ENCODE measurements at regions not wholly inside any gene's neighbourhood (a gene's known extent, or its start where the extent isn't known, plus 50 kb on each side); places are given as distances from the start of the nearest gene placed in this dataset.

- Histone ChIP-seq H3K79me2 (ENCODE audit: low read length) (no peaks in the 10 kb centered on the region), H3K9ac (ENCODE audit: low read length) (no peak overlapping the region), H3K9me3 (ENCODE audit: insufficient read depth, low read length) (no peaks in the 10 kb centered on the region), H4K20me1 (ENCODE audit: insufficient read depth, low read length) (no peaks in the 10 kb centered on the region), H3K4me1 (ENCODE audit: low read length) (no peaks in the 10 kb centered on the region), H3K27ac (ENCODE audit: low read length) (no peak overlapping the region), H3K36me3 (replicated peaks; ENCODE audit: low read depth, low read length) (no peaks in the 10 kb centered on the region), H3K4me3 (ENCODE audit: low read length) (no peak overlapping the region), H3K27me3 (ENCODE audit: low read depth, low read length) (no peaks in the 10 kb centered on the region), H3K4me2 (ENCODE audit: low read length) (no peak overlapping the region), H2AFZ (ENCODE audit: low read depth, low read length) (no peak overlapping the region)
- TF ChIP-seq CTCF (IDR thresholded peaks at IDR 0.05; ENCODE audit: low read depth, low read length) (no peak), EZH2phosphoT487 (IDR thresholded peaks at IDR 0.05; ENCODE audit: low read depth) (no peak)
These were observed 730.4 kb downstream of the PLCL1 start for GRCh38 chr2:198534756-198535155.

GRCh38 chr2:198525211-198525969, 721.0 kb downstream of the PLCL1 start:
- H3K79me2 ChIP-seq (ENCODE audit: low read length) = no peaks in the 10 kb centered on the region
- no peak for TF ChIP-seq CTCF (IDR thresholded peaks at IDR 0.05; ENCODE audit: low read depth, low read length)
- no peaks in the 10 kb centered on the region for H3K36me3 ChIP-seq (replicated peaks; ENCODE audit: low read depth, low read length)
- no peaks in the 10 kb centered on the region for H4K20me1 ChIP-seq (ENCODE audit: insufficient read depth, low read length)
- H3K27ac ChIP-seq (ENCODE audit: low read length) = no peak overlapping the region
- H3K27me3 ChIP-seq (ENCODE audit: low read depth, low read length) = no peaks in the 10 kb centered on the region
- no peak overlapping the region for H2AFZ ChIP-seq (ENCODE audit: low read depth, low read length)
- no peaks in the 10 kb centered on the region for H3K9me3 ChIP-seq (ENCODE audit: insufficient read depth, low read length)
- H3K4me3 ChIP-seq (ENCODE audit: low read length) = no peak overlapping the region
- H3K4me2 ChIP-seq (ENCODE audit: low read length) = no peak overlapping the region
- no peaks in the 10 kb centered on the region for H3K4me1 ChIP-seq (ENCODE audit: low read length)
- no peak overlapping the region for H3K9ac ChIP-seq (ENCODE audit: low read length)

- Histone ChIP-seq H4K20me1 (ENCODE audit: insufficient read depth, low read length) (no peaks in the 10 kb centered on the region), H3K4me3 (ENCODE audit: low read length) (no peak overlapping the region), H3K36me3 (replicated peaks; ENCODE audit: low read depth, low read length) (no peaks in the 10 kb centered on the region), H3K79me2 (ENCODE audit: low read length) (no peaks in the 10 kb centered on the region), H3K4me1 (ENCODE audit: low read length) (no peaks in the 10 kb centered on the region), H3K4me2 (ENCODE audit: low read length) (no peak overlapping the region), H3K27me3 (ENCODE audit: low read depth, low read length) (no peaks in the 10 kb centered on the region), H2AFZ (ENCODE audit: low read depth, low read length) (no peak overlapping the region), H3K27ac (ENCODE audit: low read length) (no peak overlapping the region), H3K9me3 (ENCODE audit: insufficient read depth, low read length) (no peaks in the 10 kb centered on the region), H3K9ac (ENCODE audit: low read length) (no peak overlapping the region)
- TF ChIP-seq EZH2phosphoT487 (IDR thresholded peaks at IDR 0.05; ENCODE audit: low read depth) (no peak), CTCF (IDR thresholded peaks at IDR 0.05; ENCODE audit: low read depth, low read length) (no peak)
These were observed 719.3 kb downstream of the PLCL1 start for GRCh38 chr2:198523710-198524109.

- Histone ChIP-seq H3K36me3 (replicated peaks; ENCODE audit: low read depth, low read length) (no peaks in the 10 kb centered on the region), H3K27ac (ENCODE audit: low read length) (no peak overlapping the region), H4K20me1 (ENCODE audit: insufficient read depth, low read length) (no peaks in the 10 kb centered on the region), H3K4me1 (ENCODE audit: low read length) (no peaks in the 10 kb centered on the region), H3K9ac (ENCODE audit: low read length) (no peak overlapping the region), H3K4me3 (ENCODE audit: low read length) (no peak overlapping the region), H3K27me3 (ENCODE audit: low read depth, low read length) (no peaks in the 10 kb centered on the region), H3K79me2 (ENCODE audit: low read length) (no peaks in the 10 kb centered on the region), H3K9me3 (ENCODE audit: insufficient read depth, low read length) (no peaks in the 10 kb centered on the region), H3K4me2 (ENCODE audit: low read length) (no peak overlapping the region), H2AFZ (ENCODE audit: low read depth, low read length) (no peak overlapping the region)
- no peak for TF ChIP-seq CTCF (IDR thresholded peaks at IDR 0.05; ENCODE audit: low read depth, low read length)
- TF ChIP-seq EZH2phosphoT487 (IDR thresholded peaks at IDR 0.05; ENCODE audit: low read depth) = no peak
These were observed 714.5 kb downstream of the PLCL1 start for GRCh38 chr2:198518935-198519334.

All from OCI-LY3 (cell line).